GM23338 (cell line): ENCODE measurements at regions not wholly inside any gene's neighbourhood (a gene's known extent, or its start where the extent isn't known, plus 50 kb on each side); places are given as distances from the start of the nearest gene placed in this dataset.

Experiments used
- ATAC-seq: fragments of 200-7000 bp; cut with Tn5 transposase; 3 replicates; pipeline ENCODE4 v1.9.1; 2020
- DNase-seq: peaks from one replicate; pipeline ENCODE4 v3.0.0-alpha.2; 2015; ENCODE audit warnings: low spot score
- H2AFZ ChIP-seq: fragments of 200-600 bp; sonication (generic); 2 replicates; pipeline ENCODE4 v1.8.0; 2016; ENCODE audit warnings: antibody characterized with exemption, mild to moderate bottlenecking, moderate library complexity
- H3F3A ChIP-seq: fragments of 200-600 bp; sonication (generic); replicated peaks from 2 replicates; pipeline ENCODE4 v1.8.0; 2017; ENCODE audit warnings: antibody characterized with exemption, mixed run types, low read depth
- H3K27ac ChIP-seq: fragments of 200-600 bp; sonication (generic); 2 replicates; pipeline ENCODE4 v1.6.1; 2016; ENCODE audit warnings: low read depth
- H3K27me3 ChIP-seq: fragments of 200-600 bp; sonication (generic); 2 replicates; pipeline ENCODE4 v1.8.0; 2016; ENCODE audit warnings: mild to moderate bottlenecking, mixed run types, moderate library complexity; ENCODE audit not compliant: insufficient read depth
- H3K36me3 ChIP-seq: fragments of 200-600 bp; sonication (generic); 2 replicates; pipeline ENCODE4 v1.8.0; 2016; ENCODE audit warnings: mild to moderate bottlenecking; ENCODE audit not compliant: insufficient read depth
- H3K4me1 ChIP-seq: fragments of 200-600 bp; sonication (generic); 2 replicates; pipeline ENCODE4 v1.8.0; 2016; ENCODE audit warnings: mild to moderate bottlenecking, moderate library complexity; ENCODE audit not compliant: insufficient read depth
- H3K4me2 ChIP-seq: fragments of 200-600 bp; sonication (generic); 2 replicates; pipeline ENCODE4 v1.7.1; 2017; ENCODE audit warnings: mixed run types
- H3K4me3 ChIP-seq: fragments of 200-600 bp; sonication (generic); 2 replicates; pipeline ENCODE4 v1.6.1; 2016; ENCODE audit warnings: mixed run types
- H3K79me2 ChIP-seq: fragments of 200-600 bp; sonication (generic); replicated peaks from 2 replicates; pipeline ENCODE4 v1.8.0; 2017; ENCODE audit warnings: mild to moderate bottlenecking; ENCODE audit not compliant: insufficient read depth
- H3K9me2 ChIP-seq: fragments of 200-600 bp; sonication (generic); 2 replicates; pipeline ENCODE4 v1.8.0; 2017; ENCODE audit not compliant: insufficient read depth
- H4K20me1 ChIP-seq: fragments of 200-600 bp; sonication (generic); replicated peaks from 2 replicates; pipeline ENCODE4 v1.8.0; 2017; ENCODE audit warnings: mild to moderate bottlenecking; ENCODE audit not compliant: insufficient read depth
- H3K27ac Mint-ChIP-seq: 2 replicates; pipeline ENCODE4 v1.8.0; 2020; ENCODE audit warnings: inconsistent platforms, mild to moderate bottlenecking, moderate library complexity, mixed read lengths
- H3K27me3 Mint-ChIP-seq: 3 replicates; pipeline ENCODE4 v1.8.0; 2022; ENCODE audit warnings: low read depth, mild to moderate bottlenecking, moderate library complexity, mixed read lengths, inconsistent platforms; ENCODE audit not compliant: insufficient read depth, poor library complexity
- H3K36me3 Mint-ChIP-seq: 3 replicates; pipeline ENCODE4 v1.8.0; 2021; ENCODE audit warnings: low read depth, mild to moderate bottlenecking, inconsistent platforms, moderate library complexity, mixed read lengths
- H3K4me1 Mint-ChIP-seq: 3 replicates; pipeline ENCODE4 v1.8.0; 2020; ENCODE audit warnings: mild to moderate bottlenecking, inconsistent platforms, mixed read lengths
- H3K4me3 Mint-ChIP-seq: 3 replicates; pipeline ENCODE4 v1.8.0; 2021; ENCODE audit warnings: moderate library complexity, mild to moderate bottlenecking, inconsistent platforms, mixed read lengths
- H3K9me3 Mint-ChIP-seq: 3 replicates; pipeline ENCODE4 v1.8.0; 2020; ENCODE audit warnings: moderate library complexity, mild to moderate bottlenecking, inconsistent platforms, mixed read lengths
- CREB1 ChIP-seq: fragments of 250-450 bp; sonication (Bioruptor Pico); IDR thresholded peaks from 2 replicates; pipeline ENCODE4 v1.5.0; 2020; ENCODE audit warnings: low read depth, mild to moderate bottlenecking, moderate library complexity
- CTCF ChIP-seq, 2 experiments: fragments of 200-600 bp in 1 of 2; sonication (generic) in 1 of 2; conservative IDR thresholded peaks; 2 replicates each; pipeline versions ENCODE4 v1.5.1 to v1.6.1; 2016 to 2017; ENCODE audit warnings: antibody characterized with exemption in 2 of 2, low read depth in 2 of 2, mild to moderate bottlenecking in 2 of 2, moderate library complexity in 1 of 2
- ETS1 ChIP-seq: IDR thresholded peaks from 2 replicates; pipeline ENCODE4 v1.6.1; 2016; ENCODE audit warnings: antibody characterized with exemption
- EZH2 ChIP-seq: fragments of 200-600 bp; sonication (generic); IDR thresholded peaks from one replicate; pipeline ENCODE4 v1.8.0; 2017; ENCODE audit warnings: antibody characterized with exemption, mild to moderate bottlenecking, low read depth; ENCODE audit not compliant: unreplicated experiment
- EZH2phosphoT487 ChIP-seq: fragments of 200-600 bp; sonication (generic); IDR thresholded peaks from one replicate; pipeline ENCODE4 v1.8.1; 2018; ENCODE audit warnings: antibody characterized with exemption; ENCODE audit not compliant: unreplicated experiment
- JUNB ChIP-seq: IDR thresholded peaks from one replicate; pipeline ENCODE4 v1.6.1; 2016; ENCODE audit warnings: antibody characterized with exemption; ENCODE audit not compliant: unreplicated experiment
- NANOG ChIP-seq: IDR thresholded peaks from 2 replicates; pipeline ENCODE4 v1.6.1; 2016; ENCODE audit warnings: antibody characterized with exemption, borderline replicate concordance
- POLR2AphosphoS5 ChIP-seq: IDR thresholded peaks from 2 replicates; pipeline ENCODE4 v1.6.1; 2016; ENCODE audit warnings: antibody characterized with exemption, low read depth
- REST ChIP-seq: IDR thresholded peaks from one replicate; pipeline ENCODE4 v1.6.1; 2018; ENCODE audit warnings: antibody characterized with exemption; ENCODE audit not compliant: unreplicated experiment
- STAT1 ChIP-seq: IDR thresholded peaks from one replicate; pipeline ENCODE4 v1.6.1; 2016; ENCODE audit warnings: antibody characterized with exemption; ENCODE audit not compliant: unreplicated experiment
- ZNF114 ChIP-seq: fragments of 250-450 bp; sonication (Bioruptor Pico); IDR thresholded peaks from 2 replicates; pipeline ENCODE4 v1.5.0; 2020; ENCODE audit warnings: mild to moderate bottlenecking, moderate library complexity
- ZNF331 ChIP-seq: fragments of 250-450 bp; sonication (Bioruptor Pico); IDR thresholded peaks from 2 replicates; pipeline ENCODE4 v1.5.0; 2020; ENCODE audit warnings: low read depth, mild to moderate bottlenecking, moderate library complexity
- ZNF462 ChIP-seq: fragments of 250-450 bp; sonication (Bioruptor Pico); IDR thresholded peaks from 2 replicates; pipeline ENCODE4 v1.5.0; 2020; ENCODE audit warnings: mild to moderate bottlenecking, moderate library complexity

GRCh38 chr2:220107380-220107791, 480.0 kb downstream of the SLC4A3 start:
- H3K9me2 ChIP-seq = 0 out of 2 replicates have a peak, but pooled peaks cover 4% of the 10 kb centered on the region
- no peaks in the 10 kb centered on the region for H3K79me2 ChIP-seq
- no peak overlapping the region for H3K4me2 ChIP-seq
- no peak overlapping the region for H3K27ac ChIP-seq
- Mint-ChIP-seq H3K27ac (no peak overlapping the region), H3K4me3 (no peak overlapping the region), H3K36me3 (no peaks in the 10 kb centered on the region), H3K4me1 (no peaks in the 10 kb centered on the region), H3K9me3 (no peaks in the 10 kb centered on the region), H3K27me3 (no peaks in the 10 kb centered on the region)
- TF ChIP-seq NANOG = no peak
- TF ChIP-seq REST = no peak
- no peak for TF ChIP-seq ETS1
- TF ChIP-seq EZH2 = no peak
- no peak for TF ChIP-seq ZNF331 (CRISPR knock-in tag)
- no peak for TF ChIP-seq STAT1
- no peak for TF ChIP-seq ZNF114 (CRISPR knock-in tag)
- TF ChIP-seq ZNF462 = no peak
- no peak for TF ChIP-seq EZH2phosphoT487
- no peak for TF ChIP-seq CREB1 (CRISPR knock-in tag)
- no peak for TF ChIP-seq CTCF (conservative IDR thresholded peaks at IDR 0.05; ENCODE audit: low read depth in 2 of 2)
- TF ChIP-seq JUNB = no peak
- TF ChIP-seq POLR2AphosphoS5 = no peak
- no peaks in the 10 kb centered on the region for H3K4me1 ChIP-seq
- ATAC-seq = no peak
- H3K27me3 ChIP-seq = no peaks in the 10 kb centered on the region
- no peaks in the 10 kb centered on the region for H3F3A ChIP-seq
- no peaks in the 10 kb centered on the region for H3K36me3 ChIP-seq
- DNase-seq = no peak
- H3K4me3 ChIP-seq = no peak overlapping the region
- H2AFZ ChIP-seq = no peak overlapping the region
- no peaks in the 10 kb centered on the region for H4K20me1 ChIP-seq
